ENCODE measurements at regions not wholly inside any gene's neighbourhood (a gene's known extent, or its start where the extent isn't known, plus 50 kb on each side); places are given as distances from the start of the nearest gene placed in this dataset.

DNA sequence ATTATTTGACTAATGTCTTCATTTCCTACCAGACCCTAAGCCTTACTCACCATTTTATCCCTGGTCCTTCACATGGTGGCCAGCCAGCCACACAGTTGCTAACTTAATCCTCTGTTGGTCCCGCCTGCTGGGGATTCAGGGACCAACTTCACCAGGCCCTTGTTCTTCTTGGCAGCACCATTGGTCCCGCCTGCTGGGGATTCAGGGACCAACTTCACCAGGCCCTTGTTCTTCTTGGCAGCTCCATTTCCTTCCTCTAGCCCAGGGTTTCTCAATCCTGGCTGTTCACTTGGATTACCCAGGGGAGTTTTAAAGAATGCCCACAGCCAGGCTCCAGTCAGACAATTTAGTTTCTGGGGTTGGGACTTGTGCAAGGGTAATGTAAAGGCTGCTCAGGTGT, 233.1 kb upstream of the CSF3R start:
- DNase-seq = no peak

DNA sequence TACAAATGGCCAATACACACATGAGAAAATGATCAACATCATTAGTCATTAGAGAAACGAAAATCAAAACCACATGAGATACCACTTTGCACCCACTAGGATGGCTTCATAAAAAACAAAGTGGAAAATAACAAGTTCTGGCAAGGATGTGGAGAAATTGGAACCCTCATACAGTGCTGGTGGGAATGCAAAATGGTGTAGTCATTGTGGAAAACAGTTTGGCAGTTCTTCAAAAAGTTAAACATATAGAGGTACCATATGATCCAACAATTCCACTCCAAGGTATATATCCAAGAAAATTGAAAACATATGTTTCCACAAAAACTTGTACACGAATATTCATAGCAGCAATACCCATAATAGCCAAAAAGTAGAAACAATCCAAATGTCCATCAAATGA, 231.6 kb upstream of the CSF3R start:
- DNase-seq = no peak

DNA sequence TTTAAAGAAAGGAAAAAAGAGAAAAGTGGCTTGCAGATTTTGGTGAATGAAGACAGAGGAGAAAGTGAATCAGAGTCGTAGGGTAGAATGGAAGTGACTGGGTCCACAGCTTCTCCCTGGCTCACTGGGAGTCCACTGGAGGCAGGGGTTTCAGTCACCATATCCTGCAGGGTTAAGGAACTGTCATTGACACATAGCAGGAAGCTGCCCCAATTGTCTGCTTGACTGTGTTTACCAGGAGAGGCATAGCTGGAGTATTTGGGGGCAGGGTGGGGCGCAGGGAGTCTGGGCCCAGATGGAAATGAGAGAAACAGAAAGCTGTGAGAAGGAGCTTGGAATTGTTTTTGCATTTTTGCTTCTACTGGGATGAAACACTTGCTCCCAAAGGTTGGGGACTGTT, 228.8 kb upstream of the CSF3R start:
- no peak for DNase-seq

DNA sequence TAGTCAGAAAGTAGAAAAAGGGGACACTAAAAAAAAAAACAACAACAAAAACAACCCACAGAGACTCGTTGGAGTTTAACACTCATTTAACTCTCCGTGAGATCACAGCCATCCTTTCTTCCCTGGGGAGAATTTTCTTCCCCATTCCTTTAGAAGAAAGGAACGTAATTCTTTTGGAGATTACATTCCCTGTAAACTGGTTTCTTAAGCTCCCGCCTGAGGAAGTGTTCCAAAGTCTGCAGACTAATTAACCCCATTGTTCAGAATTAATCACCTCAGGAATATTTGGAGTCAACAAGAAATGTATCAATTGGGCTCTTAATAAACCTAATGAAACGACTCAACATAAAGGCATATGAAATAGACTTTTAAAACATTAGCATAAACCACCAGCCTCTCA, 228.2 kb upstream of the CSF3R start:
- no peak for DNase-seq

DNA sequence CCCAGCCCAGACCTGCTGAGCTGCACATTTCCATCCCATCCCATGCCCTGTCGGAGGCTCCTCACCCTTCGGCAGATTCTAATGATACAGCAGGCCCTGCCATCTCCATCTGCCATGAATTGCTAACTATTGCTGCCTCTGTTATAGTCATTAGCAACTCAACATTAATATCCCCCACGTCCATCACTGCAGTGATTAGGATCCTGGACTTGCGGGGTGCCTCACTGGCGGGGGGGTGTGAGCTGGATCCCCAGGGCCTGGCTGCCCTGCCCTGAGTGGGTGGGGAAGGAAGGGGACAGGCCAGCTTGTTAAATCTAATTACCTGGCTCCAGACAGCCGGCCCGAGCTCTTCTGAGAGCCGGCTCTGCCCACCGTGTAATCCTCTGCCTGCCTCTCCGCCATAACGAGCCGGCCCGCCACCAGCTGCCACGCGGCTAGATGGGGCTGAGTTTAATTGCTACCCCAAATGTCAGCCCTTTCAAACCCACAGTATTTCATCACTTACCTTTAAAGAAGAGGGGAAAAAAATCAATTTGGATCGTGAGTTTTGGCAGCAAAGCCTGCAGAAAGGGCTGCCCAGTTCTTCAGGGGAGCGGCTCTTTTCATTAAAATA, 227.3 kb upstream of the CSF3R start:
- DNase-seq = no peak

DNA sequence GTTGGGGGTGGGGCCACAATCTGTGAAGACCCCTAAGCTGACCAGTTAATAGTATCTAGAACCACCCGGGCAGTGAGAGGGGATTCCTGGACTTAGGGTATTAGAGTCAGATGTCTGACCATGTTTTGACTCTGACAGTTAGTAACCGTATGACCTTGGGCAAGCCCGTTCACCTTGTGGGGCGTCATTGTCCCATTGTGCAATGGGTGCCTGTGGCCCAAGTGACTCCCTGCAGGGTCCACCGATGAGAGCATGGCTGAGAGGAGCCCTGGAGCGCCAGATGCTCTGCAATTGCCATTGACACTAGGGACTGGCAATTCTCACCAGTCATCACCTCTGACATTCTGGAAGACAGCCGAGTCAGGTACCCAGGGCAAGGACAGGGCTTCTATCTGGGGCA, 225.9 kb upstream of the CSF3R start:
- DNase-seq = no peak

DNA sequence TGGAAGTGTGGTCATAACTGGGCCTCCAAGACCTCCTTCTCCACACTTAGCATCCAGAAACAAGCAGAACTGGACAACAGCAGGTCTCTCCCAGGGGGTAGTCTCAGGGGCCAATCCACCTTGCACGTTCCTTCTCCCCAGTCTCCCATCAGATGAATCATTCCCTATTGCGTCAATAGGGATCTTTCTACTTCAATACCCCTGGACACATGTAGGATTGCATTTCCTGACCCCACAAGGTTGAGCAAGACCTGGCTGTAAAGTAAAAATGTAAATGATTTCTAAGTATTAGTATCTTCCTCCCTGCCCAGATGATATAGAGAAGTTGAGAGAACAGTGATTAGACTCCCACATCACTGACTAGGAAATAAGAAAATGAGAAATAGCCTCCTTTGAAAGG, 224.5 kb upstream of the CSF3R start:
- no peak for DNase-seq

DNA sequence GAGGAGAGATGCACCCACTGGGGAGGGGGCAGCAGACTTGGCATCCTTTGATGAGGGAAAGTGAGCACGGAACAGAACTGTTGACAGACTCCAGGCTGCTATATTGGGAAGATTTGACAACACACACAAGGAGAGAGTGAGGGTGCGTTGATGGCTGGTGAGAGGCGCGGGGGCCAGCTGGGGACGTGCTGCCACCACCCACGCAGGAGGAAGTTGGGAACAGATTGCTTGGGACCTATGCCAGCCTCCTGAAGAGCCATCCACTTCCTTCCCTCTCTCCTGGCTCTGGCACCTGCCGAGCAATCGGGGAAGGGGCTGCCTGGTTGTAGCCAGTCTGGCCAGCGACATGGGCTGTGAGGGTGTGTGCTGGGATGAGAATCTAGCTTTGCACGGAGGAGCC, 223.7 kb upstream of the CSF3R start:
- no peak for DNase-seq

DNA sequence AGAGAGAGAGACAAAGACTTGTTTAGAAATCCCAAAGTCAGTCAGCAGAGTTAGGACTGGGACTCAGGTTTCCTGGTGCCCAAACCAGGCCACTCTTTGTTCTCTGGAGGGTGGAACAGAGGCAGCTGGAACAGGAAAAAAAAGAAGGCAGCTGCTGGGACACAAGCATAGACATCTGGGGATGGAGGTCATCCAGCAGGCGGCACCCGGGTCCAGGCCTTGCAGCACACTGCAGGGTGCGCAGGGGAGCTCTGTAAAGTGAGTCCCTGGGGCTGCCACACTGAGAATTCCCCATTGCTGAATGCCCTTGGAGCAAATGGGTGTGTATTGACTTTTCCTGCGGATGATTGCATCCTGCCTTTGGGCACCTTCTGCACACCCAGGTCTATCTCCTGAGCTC, 222.9 kb upstream of the CSF3R start:
- no peak for DNase-seq

DNA sequence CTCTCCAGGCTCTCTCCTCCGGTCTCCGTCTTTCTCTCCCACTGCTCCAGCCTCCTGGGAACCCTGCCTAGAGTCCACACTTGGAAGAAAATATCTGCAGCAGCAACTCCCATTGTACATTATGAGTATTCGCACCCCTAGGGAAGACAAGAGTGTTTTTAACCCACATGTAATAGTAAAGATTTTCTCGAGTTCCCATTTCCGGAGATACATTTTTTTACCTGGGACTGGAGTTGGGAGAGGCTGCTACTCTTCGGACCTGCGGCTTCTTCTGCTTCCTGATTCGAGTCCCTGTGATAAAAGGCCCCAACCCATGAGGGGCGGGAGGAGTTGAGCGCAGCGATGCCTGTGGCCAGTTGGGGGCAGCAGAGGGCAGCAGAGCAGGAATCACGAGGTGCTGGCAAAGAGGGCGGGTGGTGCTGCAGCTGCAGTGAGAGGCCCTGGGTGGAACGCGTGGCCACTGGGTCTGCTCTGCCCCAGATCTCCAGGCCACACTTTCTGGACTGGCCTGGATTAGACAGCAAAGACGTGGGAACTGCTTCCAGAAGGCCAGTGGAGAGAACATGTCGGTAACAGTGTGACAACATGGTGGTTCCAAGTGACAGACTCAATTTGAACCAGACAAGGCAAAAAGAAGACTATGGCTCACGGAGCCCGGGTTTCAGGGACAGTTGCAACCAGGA, 221.0 kb upstream of the CSF3R start:
- peak; percentile 55 for DNase-seq

DNA sequence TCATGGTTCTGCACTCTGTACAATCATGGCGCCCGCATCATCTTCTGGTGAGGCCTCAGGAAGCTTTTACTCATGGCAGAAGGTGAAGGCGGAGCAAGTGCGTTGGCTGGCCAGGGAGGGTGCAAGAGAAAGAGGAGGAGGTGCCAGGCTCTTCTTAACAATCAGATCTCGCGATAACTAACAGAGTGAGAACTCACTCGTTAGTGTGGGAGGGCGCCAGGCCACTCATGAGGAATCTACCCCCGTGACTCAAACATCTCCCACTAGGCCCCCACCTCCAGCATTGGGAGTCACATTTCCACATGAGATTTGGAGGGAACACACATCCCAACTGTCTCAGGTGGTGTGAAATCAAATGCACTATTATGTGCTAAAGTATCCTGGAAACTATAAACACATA, 220.2 kb upstream of the CSF3R start:
- DNase-seq = no peak

DNA sequence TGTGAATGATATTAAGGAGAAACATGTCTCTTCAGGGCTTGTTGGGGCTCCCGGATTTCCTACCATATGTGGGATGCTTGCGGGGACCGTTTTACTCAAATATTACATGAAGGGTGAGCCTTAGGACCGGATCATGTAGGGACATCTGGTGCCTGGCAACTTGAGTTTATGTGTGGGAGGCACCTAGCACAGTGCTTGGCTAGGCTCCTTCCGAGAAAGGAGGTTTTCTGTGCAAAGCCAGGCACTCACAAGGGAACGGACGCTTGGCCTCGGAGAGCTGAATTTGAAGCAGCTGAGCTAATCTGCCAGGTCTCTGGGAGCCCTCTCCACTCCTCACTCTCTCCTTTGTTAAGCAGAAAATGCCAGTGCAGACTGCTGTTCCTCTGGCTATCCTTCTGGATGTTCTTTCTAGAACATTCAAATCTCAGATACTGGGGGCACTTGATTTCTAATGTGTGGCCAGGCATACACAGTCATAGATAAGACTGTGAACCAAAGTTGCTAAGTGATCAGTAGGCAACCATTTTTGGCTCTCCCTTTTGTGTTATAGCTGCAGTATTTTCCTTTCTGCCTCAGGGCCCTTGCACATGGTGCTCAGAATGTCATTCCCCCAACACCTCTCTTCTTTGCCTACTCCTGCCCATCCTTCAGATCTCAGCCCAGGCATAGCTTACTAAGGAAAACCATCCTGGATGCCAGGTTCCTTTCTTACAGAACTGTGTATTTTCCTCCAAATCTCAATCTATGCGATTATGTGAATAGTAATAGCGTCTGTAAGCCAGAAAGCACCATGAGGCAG, 216.6 kb upstream of the CSF3R start:
- no peak for DNase-seq

DNA sequence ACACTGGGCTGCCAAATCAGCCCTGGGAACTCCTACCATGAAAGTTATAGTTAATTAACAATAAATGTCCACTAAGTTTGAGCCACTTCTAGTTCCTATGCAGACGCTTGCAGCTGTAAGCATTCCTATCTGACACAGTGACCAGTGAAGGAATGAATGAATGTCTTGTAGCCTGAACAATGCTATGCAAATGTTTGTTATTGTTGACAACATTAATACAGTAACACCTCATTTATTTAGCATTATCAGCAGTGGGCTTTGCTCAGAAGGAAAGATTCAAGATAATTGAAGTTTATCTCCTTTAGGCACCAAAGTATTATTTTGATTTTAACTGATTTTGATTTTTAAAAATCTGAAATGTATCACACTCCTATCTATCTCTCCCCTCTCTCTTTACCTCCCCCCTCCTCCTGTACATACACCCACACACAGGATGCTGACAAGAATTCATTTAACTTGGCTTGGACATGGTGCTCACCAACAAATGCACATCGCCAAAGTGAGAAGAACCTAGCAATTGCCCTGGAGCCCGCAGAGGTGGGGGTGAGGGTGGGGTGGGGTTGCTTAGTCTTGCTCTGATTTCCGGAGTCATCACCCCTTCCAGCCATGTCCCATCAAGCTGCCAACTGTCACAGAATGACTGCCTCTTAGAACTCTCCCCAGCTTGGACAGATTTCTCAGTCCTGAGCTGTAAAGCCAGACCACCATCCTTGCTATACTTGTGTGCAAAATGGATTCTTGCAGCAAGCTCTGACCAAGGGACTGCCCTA, 215.3 kb upstream of the CSF3R start:
- DNase-seq = no peak

DNA sequence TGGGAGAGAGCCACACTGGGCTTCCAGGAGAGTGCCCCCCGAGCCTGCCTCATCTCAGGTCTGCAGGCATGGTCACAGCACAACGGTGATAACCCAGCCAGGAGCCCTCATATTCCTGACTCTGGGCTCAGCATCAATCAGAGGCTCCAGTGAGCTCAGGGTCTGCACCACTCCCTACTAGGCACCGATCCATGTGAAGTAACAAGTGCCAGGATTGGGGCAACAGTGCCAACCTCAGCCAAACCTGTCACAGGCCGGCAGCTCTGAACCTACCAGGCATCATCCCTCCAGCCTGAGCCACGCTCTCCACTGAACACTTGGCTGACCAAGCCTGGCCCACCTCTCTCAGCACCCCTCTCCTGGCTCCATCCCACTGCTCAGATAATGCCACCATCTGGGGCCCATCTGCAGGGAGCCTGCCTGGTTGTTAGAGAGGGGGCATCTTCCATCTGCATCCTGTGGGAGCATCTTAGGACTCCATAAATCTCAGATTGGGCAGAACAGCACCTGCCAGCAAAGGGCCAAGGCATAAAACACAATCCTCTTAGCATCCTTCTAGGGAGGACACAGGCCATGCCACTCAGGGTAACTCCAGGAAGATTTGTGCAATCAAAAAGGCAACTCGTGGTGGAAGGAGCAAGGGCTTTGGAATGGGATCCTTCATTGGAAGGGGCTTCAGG, 213.7 kb upstream of the CSF3R start:
- no peak for DNase-seq

DNA sequence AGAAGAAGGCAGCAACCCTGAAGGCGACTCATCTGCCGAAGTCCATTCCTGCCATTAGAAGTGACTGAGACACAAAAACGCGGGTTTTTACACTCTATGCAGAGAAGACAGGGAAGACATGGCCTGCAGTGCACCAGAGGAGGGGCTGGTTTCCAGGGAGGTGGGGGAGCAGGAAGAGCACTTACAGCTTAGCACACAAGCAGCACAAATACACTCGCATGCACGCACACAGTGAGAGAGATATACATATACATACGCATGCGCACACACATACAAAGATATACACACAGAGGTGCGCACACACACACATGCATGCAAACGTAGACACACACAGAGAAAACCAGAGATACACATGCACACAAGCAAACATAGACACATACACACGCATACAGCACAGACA, 210.9 kb upstream of the CSF3R start:
- no peak for DNase-seq

DNA sequence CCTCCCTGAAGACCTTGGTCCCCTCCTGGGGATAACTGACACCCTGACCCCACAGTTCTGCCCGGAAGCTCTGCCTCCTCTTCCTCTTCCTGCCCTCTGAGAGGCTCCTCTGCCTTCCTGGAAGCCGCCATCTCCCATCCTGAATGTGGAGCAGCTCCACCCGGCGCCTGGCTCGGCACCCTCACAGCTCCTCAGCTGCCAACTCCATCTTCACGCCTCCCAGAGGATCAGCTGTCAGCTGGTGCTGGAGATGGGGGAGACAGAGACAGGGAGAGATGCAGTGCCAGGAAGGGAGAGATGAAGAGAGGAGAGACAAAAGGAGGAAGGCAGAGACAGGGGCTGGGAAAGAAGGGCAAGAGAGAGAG, 210.4 kb upstream of the CSF3R start:
- DNase-seq = no peak

DNA sequence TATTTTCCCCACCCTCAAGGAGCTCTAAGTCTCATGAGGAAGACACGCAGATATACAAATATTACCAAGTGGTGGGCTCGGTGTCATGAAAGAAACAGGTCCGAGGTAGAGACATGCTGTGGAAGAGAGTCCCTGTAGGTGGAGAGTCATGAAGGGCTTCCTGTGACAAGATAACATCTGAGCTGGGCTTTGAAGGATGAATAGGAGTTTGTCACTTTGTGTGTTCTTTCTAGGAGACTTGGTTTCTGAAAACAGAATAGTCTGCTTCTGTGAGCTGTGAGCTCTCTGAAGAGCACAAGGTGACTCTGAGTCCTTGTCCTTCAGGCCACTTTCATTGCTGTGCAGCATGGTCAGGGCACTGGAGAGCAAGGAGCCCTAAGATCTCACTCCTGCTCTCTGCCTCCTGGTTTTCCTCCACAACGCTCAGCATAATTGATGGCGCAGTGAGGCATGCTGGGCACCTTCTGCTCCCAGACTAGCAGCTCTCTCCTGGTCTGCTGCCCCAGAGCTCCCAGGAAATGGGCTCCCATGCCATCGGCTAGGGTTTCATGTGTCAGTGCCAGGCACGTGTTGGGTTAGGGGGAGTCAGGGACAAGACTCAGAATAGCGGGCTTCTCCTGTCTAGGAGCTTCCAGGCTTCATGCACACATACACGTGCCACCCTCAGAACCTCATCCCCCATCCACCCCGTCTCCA, 209.9 kb upstream of the CSF3R start:
- DNase-seq = no peak

DNA sequence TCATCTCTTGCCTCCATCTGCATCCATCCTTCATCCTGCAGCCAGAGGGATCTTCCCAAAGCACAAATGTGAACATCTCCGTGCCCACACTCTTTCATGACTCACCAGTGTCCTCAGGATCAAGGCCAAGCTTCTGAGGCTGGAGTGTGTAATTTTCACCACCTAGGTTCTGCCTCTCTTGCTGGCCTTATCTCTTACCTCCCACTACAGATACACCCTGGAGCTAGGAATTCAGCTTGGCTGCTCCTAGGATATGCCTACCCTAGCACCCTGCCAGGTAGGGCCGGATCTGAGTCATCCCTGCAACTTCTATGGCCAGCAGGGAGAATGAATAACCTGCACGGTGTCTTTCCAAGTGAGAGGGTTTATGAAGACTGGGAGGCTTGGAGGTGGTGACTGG, 208.7 kb upstream of the CSF3R start:
- DNase-seq = no peak

DNA sequence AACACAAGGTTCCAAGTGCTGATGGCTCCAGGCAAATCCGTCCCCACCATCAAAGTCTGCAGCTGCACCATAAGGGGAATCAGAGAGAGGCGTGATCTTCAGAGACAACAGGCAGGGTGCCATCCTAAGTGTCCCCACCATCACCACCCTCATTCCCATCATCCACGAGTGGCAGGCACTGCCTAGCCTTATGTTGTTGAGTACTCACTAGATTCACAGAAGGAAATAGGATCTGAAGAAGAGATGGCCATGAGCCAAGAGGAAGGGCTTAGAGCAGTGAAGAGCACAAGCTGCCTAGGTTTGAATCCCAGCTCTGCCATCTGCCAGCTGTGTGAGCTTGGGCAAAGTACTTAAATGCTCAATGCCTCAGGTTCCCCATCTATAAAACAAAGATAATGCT, 207.3 kb upstream of the CSF3R start:
- DNase-seq = no peak

DNA sequence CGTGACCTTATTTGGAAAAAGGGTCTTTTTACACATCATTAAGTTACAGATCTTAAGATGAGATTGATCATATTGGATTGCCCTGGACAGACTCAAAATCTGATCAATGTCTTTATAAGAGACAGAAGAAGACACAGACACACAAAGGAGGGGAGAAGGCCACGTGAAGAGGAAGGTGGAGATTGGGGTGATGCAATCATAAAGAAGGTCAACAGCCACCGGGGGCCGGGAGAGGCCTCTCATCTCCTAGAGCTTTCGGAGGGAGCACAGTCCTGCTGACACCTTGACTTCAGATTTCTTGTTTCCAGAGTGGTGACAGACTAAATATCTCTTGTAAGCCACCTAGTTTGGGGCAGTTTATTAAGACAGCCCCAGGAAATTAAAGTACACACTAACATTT, 204.6 kb upstream of the CSF3R start:
- DNase-seq = no peak

DNA sequence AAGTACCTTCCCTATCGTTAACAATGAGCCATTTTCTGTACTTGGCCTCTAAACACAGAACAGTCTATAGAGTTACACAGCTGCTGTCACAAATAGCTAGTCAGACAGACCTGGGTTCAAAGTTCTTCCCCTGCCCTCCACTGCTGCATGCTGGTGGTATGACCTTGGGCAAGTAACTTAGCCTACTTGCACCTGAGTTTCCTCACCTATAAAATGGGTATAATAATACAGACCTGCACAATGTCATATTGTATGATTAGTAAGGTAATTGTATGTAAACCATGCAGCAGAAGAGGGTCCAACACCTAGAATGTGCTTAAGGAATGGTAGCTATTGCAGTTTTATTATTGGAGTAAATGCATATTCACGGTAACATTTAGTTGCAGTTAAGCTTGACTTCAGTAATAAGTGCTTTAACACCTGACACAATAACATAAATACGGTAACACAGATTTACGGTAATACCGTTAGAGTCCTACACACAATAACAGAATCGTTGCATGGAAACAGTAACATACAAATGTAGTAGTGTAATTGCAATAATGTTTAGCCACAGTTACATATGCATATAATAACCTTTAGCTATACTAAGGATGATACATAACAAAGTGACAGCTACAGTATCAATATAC, 193.3 kb upstream of the CSF3R start:
- no peak for DNase-seq

DNA sequence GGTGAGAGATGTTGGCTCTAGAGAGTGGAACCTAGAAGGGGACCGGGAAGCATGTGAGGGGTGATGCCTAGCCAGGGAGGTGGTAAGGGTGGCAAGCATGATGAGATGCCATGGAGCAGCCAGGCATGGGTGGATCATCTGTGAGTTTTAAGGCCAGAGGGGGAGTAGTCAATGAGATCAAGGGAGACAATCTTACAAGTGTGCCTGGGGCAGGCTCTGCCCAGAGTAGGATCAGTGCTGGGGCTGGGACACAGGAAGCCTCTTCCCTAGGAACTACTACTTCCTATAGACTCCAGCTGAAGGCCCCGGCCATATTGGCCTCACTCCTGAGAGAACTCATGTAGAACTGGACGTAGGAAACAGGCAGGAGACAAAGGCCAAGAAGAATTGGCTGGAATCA, 192.4 kb upstream of the CSF3R start:
- DNase-seq = no peak
